CD8-positive, alpha-beta memory T cell (primary cell): ENCODE measurements at regions not wholly inside any gene's neighbourhood (a gene's known extent, or its start where the extent isn't known, plus 50 kb on each side); places are given as distances from the start of the nearest gene placed in this dataset.

Experiments
- CTCF ChIA-PET: fragments of 350-600 bp; sonication (Branson Sonifier 250); formaldehyde crosslinking; loops from one replicate; lab custom pipeline; 2021; ENCODE audit warnings: antibody characterized with exemption; lab: Charles Lee
- POLR2A ChIA-PET: fragments of 350-600 bp; sonication (Branson Sonifier 250); formaldehyde crosslinking; loops from one replicate; lab custom pipeline; 2021; ENCODE audit warnings: antibody characterized with exemption; lab: Charles Lee
- DNase-seq, 5 donors: peaks; one replicate each; pipeline versions ENCODE4 v3.0.0 to v3.0.0-alpha.2; 2020 to 2022; ENCODE audit warnings: mixed read lengths in 1 of 5
- H3K27ac ChIP-seq: one replicate; pipeline ENCODE4 v1.7.0; 2013; ENCODE audit warnings: low read depth, mild to moderate bottlenecking, low read length, moderate library complexity
- H3K27me3 ChIP-seq: 2 replicates; pipeline ENCODE4 v1.7.0; 2013; ENCODE audit warnings: low read length, mild to moderate bottlenecking; ENCODE audit not compliant: insufficient read depth, poor library complexity, severe bottlenecking
- H3K36me3 ChIP-seq: 2 replicates; pipeline ENCODE4 v1.7.0; 2013; ENCODE audit warnings: mild to moderate bottlenecking, low read length, moderate library complexity; ENCODE audit not compliant: insufficient read depth
- H3K4me1 ChIP-seq: 2 replicates; pipeline ENCODE4 v1.7.0; 2013; ENCODE audit warnings: mild to moderate bottlenecking, low read length, moderate library complexity; ENCODE audit not compliant: insufficient read depth
- H3K4me3 ChIP-seq: 2 replicates; pipeline ENCODE4 v1.7.0; 2013; ENCODE audit warnings: mild to moderate bottlenecking, low read length
- H3K9me3 ChIP-seq: 2 replicates; pipeline ENCODE4 v1.7.0; 2013; ENCODE audit warnings: mild to moderate bottlenecking, low read length
- H3K27ac Mint-ChIP-seq, 8 donors: one replicate each; pipeline ENCODE4 v1.8.0; 2020 to 2021; ENCODE audit warnings: mixed read lengths in 8 of 8, mild to moderate bottlenecking in 6 of 8, inconsistent platforms in 3 of 8, moderate library complexity in 3 of 8
- H3K27me3 Mint-ChIP-seq, 2 donors: one replicate each; pipeline ENCODE4 v1.8.0; 2020 to 2021; ENCODE audit warnings: mixed read lengths in 2 of 2, mild to moderate bottlenecking in 1 of 2, moderate library complexity in 1 of 2
- H3K36me3 Mint-ChIP-seq, 3 donors: one replicate each; pipeline ENCODE4 v1.8.0; 2020 to 2021; ENCODE audit warnings: mixed read lengths in 3 of 3, inconsistent platforms in 1 of 3, mild to moderate bottlenecking in 1 of 3
- H3K4me1 Mint-ChIP-seq, 3 donors: one replicate each; pipeline ENCODE4 v1.8.0; 2020 to 2021; ENCODE audit warnings: mixed read lengths in 3 of 3, inconsistent platforms in 1 of 3, mild to moderate bottlenecking in 1 of 3
- H3K4me3 Mint-ChIP-seq, 7 donors: one replicate each; pipeline ENCODE4 v1.8.0; 2020 to 2021; ENCODE audit warnings: mixed read lengths in 7 of 7, mild to moderate bottlenecking in 6 of 7, moderate library complexity in 4 of 7, inconsistent platforms in 2 of 7
- H3K9me3 Mint-ChIP-seq, 5 donors: one replicate each; pipeline ENCODE4 v1.8.0; 2020 to 2022; ENCODE audit warnings: mixed read lengths in 5 of 5, mild to moderate bottlenecking in 3 of 5, moderate library complexity in 2 of 5, inconsistent platforms in 1 of 5

- Mint-ChIP-seq H3K27me3 (peaks cover 0 to 3% of the 10 kb centered on the region in 2 donors), H3K36me3 (no peaks in the 10 kb centered on the region), H3K9me3 (peaks cover 0 to 6% (median 0%) of the 10 kb centered on the region in 5 donors), H3K4me3 (no peak overlapping the region), H3K4me1 (no peaks in the 10 kb centered on the region), H3K27ac (no peak overlapping the region)
- Histone ChIP-seq H3K27me3 (no peaks in the 10 kb centered on the region), H3K4me1 (no peaks in the 10 kb centered on the region), H3K4me3 (no peak overlapping the region), H3K9me3 (no peaks in the 10 kb centered on the region), H3K27ac (no peak overlapping the region), H3K36me3 (no peaks in the 10 kb centered on the region)
- POLR2A ChIA-PET: no interaction called here
- CTCF ChIA-PET: no interaction called here
- DNase-seq: no peak
Measured at GRCh38 chr12:23029185-23029584, 404.2 kb downstream of the ETNK1 start.

GRCh38 chr12:23039834-23040233 is 414.9 kb downstream of the ETNK1 start:
- H3K4me1 Mint-ChIP-seq: no peaks in the 10 kb centered on the region
- H3K27ac Mint-ChIP-seq: no peak overlapping the region
- H3K27me3 Mint-ChIP-seq: no peaks in the 10 kb centered on the region
- no peak overlapping the region for H3K4me3 Mint-ChIP-seq
- Histone ChIP-seq H3K4me3 (no peak overlapping the region), H3K27ac (no peak overlapping the region), H3K4me1 (no peaks in the 10 kb centered on the region), H3K36me3 (no peaks in the 10 kb centered on the region), H3K27me3 (no peaks in the 10 kb centered on the region), H3K9me3 (no peaks in the 10 kb centered on the region)
- CTCF ChIA-PET: no interaction called here
- H3K36me3 Mint-ChIP-seq: no peaks in the 10 kb centered on the region
- H3K9me3 Mint-ChIP-seq: peaks cover 0 to 3% (median 0%) of the 10 kb centered on the region in 5 donors
- POLR2A ChIA-PET: no interaction called here
- no peak for DNase-seq

- H3K4me1 ChIP-seq: no peaks in the 10 kb centered on the region
- no peaks in the 10 kb centered on the region for H3K36me3 ChIP-seq
- no peaks in the 10 kb centered on the region for H3K27me3 ChIP-seq
- Mint-ChIP-seq H3K4me1 (no peaks in the 10 kb centered on the region), H3K27ac (no peak overlapping the region), H3K36me3 (no peaks in the 10 kb centered on the region), H3K4me3 (no peak overlapping the region), H3K9me3 (no peaks in the 10 kb centered on the region), H3K27me3 (peaks cover 0 to under 1% of the 10 kb centered on the region in 2 donors)
- ChIA-PET POLR2A (no interaction called here), CTCF (no interaction called here)
- no peaks in the 10 kb centered on the region for H3K9me3 ChIP-seq
- no peak overlapping the region for H3K4me3 ChIP-seq
- no peak for DNase-seq
- no peak overlapping the region for H3K27ac ChIP-seq
Measured at GRCh38 chr12:23041774-23042173, 416.8 kb downstream of the ETNK1 start.

- no peak overlapping the region for H3K4me3 Mint-ChIP-seq
- no peaks in the 10 kb centered on the region for H3K36me3 Mint-ChIP-seq
- H3K27me3 Mint-ChIP-seq: peaks cover 0 to 2% of the 10 kb centered on the region in 2 donors
- Histone ChIP-seq H3K36me3 (no peaks in the 10 kb centered on the region), H3K27ac (no peak overlapping the region), H3K9me3 (no peaks in the 10 kb centered on the region), H3K4me1 (no peaks in the 10 kb centered on the region), H3K4me3 (no peak overlapping the region), H3K27me3 (no peaks in the 10 kb centered on the region)
- H3K27ac Mint-ChIP-seq: no peak overlapping the region
- no peak for DNase-seq
- H3K4me1 Mint-ChIP-seq: no peaks in the 10 kb centered on the region
- ChIA-PET CTCF (no interaction called here), POLR2A (no interaction called here)
- H3K9me3 Mint-ChIP-seq: no peaks in the 10 kb centered on the region
Measured at GRCh38 chr12:23043646-23044045, 418.7 kb downstream of the ETNK1 start.

- H3K27ac Mint-ChIP-seq: no peak overlapping the region
- POLR2A ChIA-PET: no interaction called here
- no peaks in the 10 kb centered on the region for H3K36me3 ChIP-seq
- H3K9me3 Mint-ChIP-seq: no peaks in the 10 kb centered on the region
- CTCF ChIA-PET: no interaction called here
- DNase-seq: no peak
- no peaks in the 10 kb centered on the region for H3K4me1 Mint-ChIP-seq
- no peaks in the 10 kb centered on the region for H3K36me3 Mint-ChIP-seq
- H3K27ac ChIP-seq: no peak overlapping the region
- H3K4me1 ChIP-seq: no peaks in the 10 kb centered on the region
- H3K4me3 Mint-ChIP-seq: no peak overlapping the region
- H3K27me3 Mint-ChIP-seq: peaks cover 0 to 2% of the 10 kb centered on the region in 2 donors
- no peak overlapping the region for H3K4me3 ChIP-seq
- no peaks in the 10 kb centered on the region for H3K9me3 ChIP-seq
- H3K27me3 ChIP-seq: no peaks in the 10 kb centered on the region
Measured at GRCh38 chr12:23049180-23049579, 424.2 kb downstream of the ETNK1 start.

GRCh38 chr12:23055004-23055403 is 430.0 kb downstream of the ETNK1 start:
- CTCF ChIA-PET: no interaction called here
- H3K4me3 ChIP-seq: no peak overlapping the region

GRCh38 chr12:23057571-23057970 is 432.6 kb downstream of the ETNK1 start:
- Histone ChIP-seq H3K9me3 (no peaks in the 10 kb centered on the region), H3K27ac (no peak overlapping the region), H3K27me3 (no peaks in the 10 kb centered on the region), H3K36me3 (no peaks in the 10 kb centered on the region), H3K4me1 (no peaks in the 10 kb centered on the region), H3K4me3 (no peak overlapping the region)
- CTCF ChIA-PET: no interaction called here
- no peak for DNase-seq
- Mint-ChIP-seq H3K4me1 (no peaks in the 10 kb centered on the region), H3K36me3 (no peaks in the 10 kb centered on the region), H3K27ac (no peak overlapping the region), H3K27me3 (no peaks in the 10 kb centered on the region), H3K4me3 (no peak overlapping the region), H3K9me3 (no peaks in the 10 kb centered on the region)
- POLR2A ChIA-PET: no interaction called here

More at GRCh38 chr12:23055004-23055403, 430.0 kb downstream of the ETNK1 start:
- H3K27ac ChIP-seq: no peak overlapping the region
- DNase-seq: no peak
- Mint-ChIP-seq H3K36me3 (no peaks in the 10 kb centered on the region), H3K27ac (no peak overlapping the region), H3K9me3 (no peaks in the 10 kb centered on the region), H3K4me1 (no peaks in the 10 kb centered on the region), H3K27me3 (no peaks in the 10 kb centered on the region), H3K4me3 (no peak overlapping the region)
- no peaks in the 10 kb centered on the region for H3K27me3 ChIP-seq
- no peaks in the 10 kb centered on the region for H3K9me3 ChIP-seq
- H3K36me3 ChIP-seq: no peaks in the 10 kb centered on the region
- H3K4me1 ChIP-seq: no peaks in the 10 kb centered on the region
- POLR2A ChIA-PET: no interaction called here

GRCh38 chr12:23060161-23060560 is 435.2 kb downstream of the ETNK1 start:
- Mint-ChIP-seq H3K4me3 (no peak overlapping the region), H3K9me3 (no peaks in the 10 kb centered on the region), H3K27me3 (no peaks in the 10 kb centered on the region), H3K36me3 (no peaks in the 10 kb centered on the region), H3K27ac (no peak overlapping the region), H3K4me1 (no peaks in the 10 kb centered on the region)
- Histone ChIP-seq H3K27ac (no peak overlapping the region), H3K36me3 (no peaks in the 10 kb centered on the region), H3K4me3 (no peak overlapping the region), H3K9me3 (no peaks in the 10 kb centered on the region), H3K4me1 (no peaks in the 10 kb centered on the region), H3K27me3 (no peaks in the 10 kb centered on the region)
- no peak for DNase-seq
- POLR2A ChIA-PET: no interaction called here
- CTCF ChIA-PET: no interaction called here

GRCh38 chr12:23063206-23063605 is 438.2 kb downstream of the ETNK1 start:
- Mint-ChIP-seq H3K9me3 (no peaks in the 10 kb centered on the region), H3K4me3 (no peak overlapping the region), H3K36me3 (no peaks in the 10 kb centered on the region), H3K4me1 (no peaks in the 10 kb centered on the region), H3K27me3 (no peaks in the 10 kb centered on the region), H3K27ac (no peak overlapping the region)
- no peaks in the 10 kb centered on the region for H3K36me3 ChIP-seq
- no peak overlapping the region for H3K4me3 ChIP-seq
- H3K27me3 ChIP-seq: no peaks in the 10 kb centered on the region
- H3K9me3 ChIP-seq: no peaks in the 10 kb centered on the region
- no peak for DNase-seq
- POLR2A ChIA-PET: no interaction called here
- H3K27ac ChIP-seq: no peak overlapping the region
- CTCF ChIA-PET: no interaction called here
- no peaks in the 10 kb centered on the region for H3K4me1 ChIP-seq
